Stimulated activated CD8-positive, alpha-beta memory T cell treated with anti-CD3 and anti-CD28 coated beads, Interleukin-7, amount 100 ng/mL, for 48 hours (primary cell): ENCODE measurements at regions not wholly inside any gene's neighbourhood (a gene's known extent, or its start where the extent isn't known, plus 50 kb on each side); places are given as distances from the start of the nearest gene placed in this dataset.
"Not testable (repeated sequence)": the region's sequence is repeated elsewhere in the genome, so short reads cannot be mapped to it uniquely, and the experiment has no call there.

Source experiments
- DNase-seq, 2 donors: peaks; one replicate each; pipeline ENCODE4 v3.0.0-alpha.2; 2020; ENCODE audit warnings: low read depth in 1 of 2; ENCODE audit errors: extremely low read depth in 1 of 2

GRCh38 chr2:58730764-58731487, 489.8 kb upstream of the FANCL start:
- no peak for DNase-seq

GRCh38 chr2:58727981-58728656, 487.0 kb upstream of the FANCL start:
- DNase-seq: no peak

- DNase-seq: no peak
Measured at GRCh38 chr2:58721912-58722591, 480.9 kb upstream of the FANCL start.

GRCh38 chr2:58720770-58721697, 479.9 kb upstream of the FANCL start:
- DNase-seq: no peak

- no peak for DNase-seq
Measured at GRCh38 chr2:58720033-58720769, 479.1 kb upstream of the FANCL start.

GRCh38 chr2:58715344-58715743, 474.2 kb upstream of the FANCL start:
- no peak for DNase-seq

- DNase-seq: no peak
Measured at GRCh38 chr2:58714238-58714637, 473.1 kb upstream of the FANCL start.

- DNase-seq: no peak
Measured at GRCh38 chr2:58710795-58711279, 469.7 kb upstream of the FANCL start.

GRCh38 chr2:58709687-58710354, 468.7 kb upstream of the FANCL start:
- no peak for DNase-seq

GRCh38 chr2:58709274-58709673, 468.1 kb upstream of the FANCL start:
- DNase-seq: no peak

- no peak for DNase-seq
Measured at GRCh38 chr2:58708565-58708964, 467.4 kb upstream of the FANCL start.

GRCh38 chr2:58702302-58702885, 461.3 kb upstream of the FANCL start:
- no peak for DNase-seq

- DNase-seq: no peak
Measured at GRCh38 chr2:58701688-58702301, 460.7 kb upstream of the FANCL start.

GRCh38 chr2:58700591-58700990, 459.5 kb upstream of the FANCL start:
- DNase-seq: no peak

GRCh38 chr2:58699411-58699810, 458.3 kb upstream of the FANCL start:
- no peak for DNase-seq

GRCh38 chr2:58698620-58699019, 457.5 kb upstream of the FANCL start:
- DNase-seq: no peak

- DNase-seq: not testable (repeated sequence)
Measured at GRCh38 chr2:58694114-58694513, 453.0 kb upstream of the FANCL start.

GRCh38 chr2:58691041-58691440, 449.9 kb upstream of the FANCL start:
- DNase-seq: not testable (repeated sequence)

- DNase-seq: no peak
Measured at GRCh38 chr2:58688813-58689212, 447.7 kb upstream of the FANCL start.
